IPS-18c (cell line): ENCODE measurements at regions not wholly inside any gene's neighbourhood (a gene's known extent, or its start where the extent isn't known, plus 50 kb on each side); places are given as distances from the start of the nearest gene placed in this dataset.

ENCODE experiments used
- H3K4me3 ChIP-seq: 2 replicates; pipeline ENCODE4 v1.7.0; 2013; ENCODE audit warnings: low read depth, mild to moderate bottlenecking, low read length, moderate library complexity; ENCODE audit not compliant: insufficient read depth
- H3K9me3 ChIP-seq: one replicate; pipeline ENCODE4 v1.6.1; 2013; ENCODE audit warnings: mild to moderate bottlenecking, low read length, moderate library complexity; ENCODE audit not compliant: control insufficient read depth, insufficient read depth

DNA sequence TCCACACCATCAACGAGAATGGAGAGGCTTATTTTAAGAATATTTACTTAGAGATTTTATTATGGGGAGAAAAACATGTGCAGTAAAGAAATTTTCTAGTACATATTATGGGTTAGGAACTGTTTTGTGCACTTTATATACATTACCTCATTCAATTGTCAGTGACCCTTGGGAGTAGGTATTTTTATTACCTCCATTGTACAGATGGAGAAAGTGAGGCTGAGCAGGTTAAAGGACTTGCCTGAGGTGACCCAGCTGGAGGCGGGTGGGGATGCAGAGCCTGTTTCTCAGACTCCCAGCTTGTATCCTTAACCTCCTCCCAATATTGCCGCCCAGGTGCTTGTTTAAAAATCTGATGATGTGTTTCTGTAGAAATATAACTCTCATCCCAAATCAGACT is 356.7 kb downstream of the HRH4 start:
- Histone ChIP-seq H3K4me3 (no peak overlapping the region), H3K9me3 (no peaks in the 10 kb centered on the region)

DNA sequence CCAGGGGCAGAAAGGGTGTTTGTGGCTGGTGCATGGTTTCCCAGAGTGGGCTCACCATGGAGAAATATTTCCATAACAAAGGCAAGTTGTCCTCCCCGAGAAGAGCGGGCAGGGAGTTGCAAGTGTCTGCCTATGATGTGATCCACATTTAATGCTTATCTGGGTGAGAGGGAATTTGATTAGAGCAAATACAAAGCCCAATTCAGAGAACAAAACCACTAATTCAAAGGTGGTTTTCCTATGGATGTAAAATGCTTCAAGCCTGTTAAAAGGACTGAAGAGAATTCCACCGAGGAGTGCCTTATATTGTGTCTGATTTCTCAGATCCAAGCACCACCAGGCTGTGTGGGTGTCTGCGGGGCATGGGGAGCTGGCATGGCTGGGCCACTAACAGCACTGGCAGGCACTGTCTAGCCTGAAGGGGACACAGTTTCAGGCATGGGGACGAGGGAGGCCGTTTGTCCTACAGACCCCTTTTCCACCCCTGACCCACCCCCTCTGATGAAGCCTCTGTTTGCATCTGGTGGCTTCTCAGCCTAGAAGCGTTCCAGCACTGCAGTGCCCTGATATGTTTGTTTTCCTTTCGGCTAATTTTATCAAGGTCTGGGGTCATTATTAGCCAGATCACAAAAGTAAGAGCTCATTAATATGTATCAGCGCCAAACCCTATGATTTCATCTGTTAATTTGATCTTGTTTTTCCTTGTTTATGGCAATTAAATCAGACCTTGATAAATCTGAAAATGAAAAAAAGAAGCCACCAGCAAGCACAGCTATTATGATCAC is 357.3 kb downstream of the HRH4 start:
- Histone ChIP-seq H3K4me3 (no peak overlapping the region), H3K9me3 (no peaks in the 10 kb centered on the region)

DNA sequence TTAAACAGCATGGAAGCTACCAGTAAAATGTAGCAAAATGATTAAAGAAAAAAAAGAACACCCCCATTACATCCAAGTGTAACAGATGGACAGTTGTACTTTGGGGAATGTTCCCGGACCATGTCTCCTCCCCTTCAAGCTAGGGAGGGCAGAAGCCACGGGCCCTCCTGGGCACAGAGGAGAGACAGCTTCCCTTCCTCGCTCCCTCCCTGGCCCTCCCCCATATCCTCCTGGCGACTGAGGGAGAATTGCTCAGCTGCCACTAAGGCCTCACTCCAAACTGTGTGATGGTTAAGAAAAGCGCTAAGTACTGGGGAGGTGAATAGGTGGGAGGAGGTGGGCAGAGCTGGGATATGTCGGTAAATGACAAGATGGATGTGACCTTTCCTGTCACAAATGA is 358.0 kb downstream of the HRH4 start:
- no peak overlapping the region for H3K4me3 ChIP-seq
- no peaks in the 10 kb centered on the region for H3K9me3 ChIP-seq

DNA sequence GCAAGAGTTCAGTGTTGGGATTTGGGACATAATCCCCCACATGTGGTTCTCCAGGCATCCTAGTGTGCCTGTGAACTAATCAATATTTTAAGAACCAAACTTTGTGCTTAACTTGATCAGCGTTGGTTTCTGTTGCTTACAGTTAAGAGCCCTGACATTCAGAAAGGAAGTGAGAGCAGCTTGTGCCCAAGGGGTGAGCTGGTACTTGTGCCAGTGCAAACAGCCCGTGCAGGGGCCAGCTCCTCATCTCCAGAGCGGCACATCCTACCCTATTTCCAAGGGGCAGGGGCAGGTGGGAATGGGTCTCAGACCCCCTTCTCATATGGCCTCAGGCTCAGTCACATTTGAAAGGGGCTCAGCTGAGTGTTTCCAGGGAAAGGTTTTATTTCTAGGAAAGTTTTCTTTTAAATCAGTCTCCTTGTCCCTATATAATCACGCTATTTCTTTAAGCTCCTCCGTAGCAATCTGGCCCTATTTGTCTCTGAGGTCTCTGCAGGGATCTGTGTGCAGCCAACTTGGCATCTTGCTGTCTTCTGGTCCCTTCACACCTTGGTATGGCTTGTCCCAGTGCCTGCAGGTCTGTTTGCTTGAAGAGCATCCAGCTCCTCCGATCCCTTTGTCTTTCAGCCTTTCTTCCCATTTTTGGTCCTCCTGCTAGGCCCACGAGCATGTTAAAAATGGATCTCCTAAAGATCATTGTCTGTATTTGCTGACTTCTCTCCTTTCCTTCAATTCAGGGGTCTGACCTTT is 358.9 kb downstream of the HRH4 start:
- Histone ChIP-seq H3K4me3 (no peak overlapping the region), H3K9me3 (no peaks in the 10 kb centered on the region)

DNA sequence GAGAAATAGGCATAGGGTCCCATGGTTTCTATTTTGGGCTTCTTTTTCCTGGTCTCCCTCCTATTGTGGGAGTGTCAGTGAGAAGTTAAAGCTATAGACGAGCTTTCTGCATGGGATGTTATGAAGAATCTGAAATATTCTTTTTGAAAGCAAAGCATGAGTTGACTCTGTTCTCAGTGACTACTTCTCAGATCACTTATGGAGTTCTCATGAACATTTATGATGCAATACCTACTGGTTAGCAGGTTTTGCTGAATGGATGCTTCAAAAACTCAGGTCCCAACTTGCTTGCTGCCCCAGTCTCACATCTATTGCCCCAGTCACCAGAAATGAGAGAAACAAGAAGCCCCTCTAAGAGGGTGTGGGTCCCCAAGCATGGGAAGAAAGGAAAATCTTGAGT is 365.0 kb downstream of the HRH4 start:
- Histone ChIP-seq H3K9me3 (no peaks in the 10 kb centered on the region), H3K4me3 (no peak overlapping the region)

DNA sequence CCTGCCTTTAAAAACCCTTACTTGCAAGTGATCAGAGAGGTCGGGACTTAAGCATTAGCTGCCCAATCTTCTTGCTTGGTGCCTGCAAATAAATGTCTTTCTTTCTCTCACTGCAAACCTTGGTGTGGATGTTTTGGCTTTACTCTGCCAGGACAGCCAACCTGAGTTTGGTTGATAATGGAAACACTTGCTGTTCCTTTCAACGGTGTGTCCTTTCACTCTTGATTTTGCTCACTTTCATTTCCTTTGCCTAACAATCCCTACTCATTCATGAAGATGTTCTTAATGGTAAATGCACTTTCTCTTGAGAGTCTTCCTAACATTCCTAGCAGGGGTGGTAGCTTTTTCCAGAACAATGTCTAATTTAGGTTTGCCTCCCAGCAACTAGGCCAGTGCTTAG is 366.2 kb downstream of the HRH4 start:
- Histone ChIP-seq H3K4me3 (no peak overlapping the region), H3K9me3 (no peaks in the 10 kb centered on the region)

DNA sequence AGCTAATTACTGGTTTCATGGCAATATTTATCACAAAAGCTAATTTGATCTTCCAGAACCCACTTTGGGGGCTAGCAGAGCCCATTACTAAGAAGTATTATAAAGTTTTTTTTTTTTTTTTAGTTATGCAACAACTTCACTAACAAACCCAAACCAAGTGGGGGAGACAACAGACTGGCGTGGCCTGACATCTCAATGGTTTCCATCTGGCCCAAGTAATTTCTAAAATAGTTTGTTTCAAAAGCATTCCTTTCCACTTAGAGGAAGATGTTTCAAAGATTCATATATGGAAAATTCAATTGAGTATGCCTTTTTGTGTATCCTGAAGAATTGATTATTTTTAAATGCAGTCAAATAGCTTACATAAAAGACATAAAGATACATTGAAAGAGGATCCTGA is 367.1 kb downstream of the HRH4 start:
- Histone ChIP-seq H3K9me3 (no peaks in the 10 kb centered on the region), H3K4me3 (no peak overlapping the region)

DNA sequence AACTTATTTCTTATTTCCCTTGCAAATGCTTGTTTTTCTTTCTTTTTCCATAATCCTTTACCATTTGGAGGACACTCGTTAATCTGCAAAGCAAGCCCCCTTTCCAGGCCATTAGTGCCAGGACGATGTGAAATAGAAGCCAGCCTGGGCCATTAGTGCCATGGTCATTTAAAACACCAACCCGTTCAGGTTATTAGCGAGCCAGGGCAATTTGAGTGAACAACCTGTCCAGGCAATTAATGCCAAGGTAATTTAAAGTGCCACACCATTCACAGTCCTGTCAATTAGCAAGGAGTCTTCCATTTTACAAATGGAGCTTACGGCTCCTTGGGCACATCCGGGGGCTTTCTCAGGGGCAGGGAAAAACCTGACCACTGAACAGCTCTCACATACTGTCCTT is 370.6 kb downstream of the HRH4 start:
- H3K4me3 ChIP-seq: no peak overlapping the region
- H3K9me3 ChIP-seq: no peaks in the 10 kb centered on the region

DNA sequence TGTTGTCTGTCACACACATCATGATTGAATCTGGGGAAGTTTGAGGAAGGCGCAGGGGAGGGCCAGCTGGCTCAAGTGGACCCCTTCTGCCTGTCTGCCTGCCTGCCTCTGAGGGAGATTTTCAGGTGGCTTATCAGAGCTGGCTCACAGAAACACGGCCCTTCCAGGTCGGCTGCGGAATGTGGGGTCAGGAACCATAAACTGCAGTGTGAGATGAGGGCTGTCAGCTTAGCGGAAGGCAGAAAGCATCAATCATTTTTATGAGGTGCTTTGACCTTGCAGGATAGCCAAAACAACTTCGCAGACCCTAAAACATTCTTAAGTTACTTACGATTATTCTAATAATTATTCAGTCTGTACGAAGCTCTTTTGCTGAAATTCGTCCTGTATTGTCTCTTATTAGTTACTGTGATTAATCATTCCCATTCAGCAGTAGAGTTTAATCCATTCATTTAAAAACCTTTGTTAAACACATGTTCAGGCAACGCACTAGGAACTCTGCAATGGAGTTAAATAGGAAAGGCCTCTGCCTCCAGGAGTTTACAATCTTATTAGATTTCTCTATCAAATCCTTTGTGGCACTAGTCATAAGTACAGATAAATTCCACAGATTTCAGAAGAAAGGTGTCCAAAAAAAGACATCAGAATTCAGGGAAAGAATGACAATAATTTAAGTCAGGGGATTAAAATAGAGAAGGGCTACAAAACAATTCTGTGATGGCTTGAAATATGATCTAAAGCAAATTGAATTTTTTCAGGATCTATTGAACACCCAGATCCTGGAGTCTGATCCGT is 371.6 kb downstream of the HRH4 start:
- Histone ChIP-seq H3K9me3 (no peaks in the 10 kb centered on the region), H3K4me3 (no peak overlapping the region)

DNA sequence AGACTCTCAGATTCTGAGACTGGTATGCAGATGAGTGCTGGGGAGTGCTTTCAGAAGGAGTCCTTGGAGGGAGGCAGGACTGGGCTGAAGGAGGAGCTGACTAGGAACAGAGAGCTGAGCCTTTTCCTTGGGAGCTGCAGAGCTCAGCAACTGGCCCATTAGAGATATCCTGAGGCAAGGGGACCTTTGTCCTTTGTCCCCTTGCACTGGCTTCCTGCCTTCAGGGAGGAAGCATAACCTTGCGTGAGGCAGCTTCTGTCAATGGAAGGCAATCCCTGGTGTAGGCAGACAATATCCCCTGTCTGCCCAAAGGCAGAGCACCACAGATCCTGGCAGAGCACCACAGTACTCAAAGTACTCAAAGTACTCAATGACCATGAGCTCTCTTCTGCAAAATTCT is 375.3 kb downstream of the HRH4 start:
- H3K9me3 ChIP-seq: no peaks in the 10 kb centered on the region
- no peak overlapping the region for H3K4me3 ChIP-seq

DNA sequence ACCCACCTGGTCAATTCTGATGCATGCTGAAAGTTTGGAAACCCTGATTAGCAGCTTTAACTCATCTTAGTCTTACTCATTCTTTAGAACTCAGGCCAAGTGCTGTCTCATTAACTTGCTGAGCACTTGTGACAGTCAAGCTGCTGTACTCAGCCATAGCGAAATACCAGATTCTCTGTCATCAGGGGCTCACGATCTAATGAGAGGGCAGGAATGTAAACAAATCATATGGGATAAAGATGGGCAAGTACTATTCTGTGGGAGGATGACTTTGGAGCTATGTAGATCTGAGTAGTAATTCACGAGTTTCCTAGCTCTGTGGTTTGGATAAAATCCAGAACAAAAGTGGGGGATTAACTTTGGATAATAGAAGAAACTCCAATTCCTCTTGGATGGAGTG is 376.6 kb downstream of the HRH4 start:
- no peaks in the 10 kb centered on the region for H3K9me3 ChIP-seq
- H3K4me3 ChIP-seq: no peak overlapping the region

DNA sequence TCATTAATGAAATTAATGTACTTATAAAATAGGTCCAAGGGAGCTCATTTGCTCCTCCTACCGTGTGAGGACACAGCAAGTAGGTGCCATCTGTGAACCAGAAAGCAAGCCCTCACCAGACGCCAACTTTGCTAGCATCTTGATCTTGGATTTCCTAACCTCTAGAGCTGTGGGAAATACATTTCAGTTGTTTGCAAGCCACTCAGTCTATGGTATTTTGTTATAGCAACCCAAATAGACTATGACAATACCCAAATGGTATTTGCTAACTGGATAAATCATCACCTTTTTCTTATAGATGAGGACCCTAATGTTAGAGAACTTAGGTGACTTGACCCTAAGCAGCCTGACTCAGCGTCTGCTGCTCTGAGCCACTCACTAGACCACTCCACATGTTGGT is 379.6 kb downstream of the HRH4 start:
- H3K9me3 ChIP-seq: no peaks in the 10 kb centered on the region
- H3K4me3 ChIP-seq: no peak overlapping the region

DNA sequence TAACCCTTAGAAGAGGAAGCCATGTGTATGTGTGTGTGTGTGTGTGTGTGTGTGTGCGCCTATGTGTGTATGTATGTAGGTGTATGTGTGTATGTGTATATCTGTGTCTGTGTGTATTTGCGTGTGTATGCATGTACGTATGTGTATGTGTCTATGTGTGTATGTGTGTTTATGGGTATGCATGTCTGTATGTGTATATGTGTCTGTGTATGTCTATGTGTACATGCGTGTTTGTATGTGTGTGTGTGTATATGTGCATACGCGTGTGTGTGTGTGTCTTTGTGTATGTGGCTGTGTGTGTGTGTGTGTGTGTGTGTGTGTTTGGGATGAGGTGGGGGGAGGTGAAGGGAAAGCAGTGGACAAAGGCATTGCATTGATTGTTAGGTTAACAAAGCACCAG is 380.2 kb downstream of the HRH4 start:
- H3K4me3 ChIP-seq: no peak overlapping the region
- no peaks in the 10 kb centered on the region for H3K9me3 ChIP-seq

DNA sequence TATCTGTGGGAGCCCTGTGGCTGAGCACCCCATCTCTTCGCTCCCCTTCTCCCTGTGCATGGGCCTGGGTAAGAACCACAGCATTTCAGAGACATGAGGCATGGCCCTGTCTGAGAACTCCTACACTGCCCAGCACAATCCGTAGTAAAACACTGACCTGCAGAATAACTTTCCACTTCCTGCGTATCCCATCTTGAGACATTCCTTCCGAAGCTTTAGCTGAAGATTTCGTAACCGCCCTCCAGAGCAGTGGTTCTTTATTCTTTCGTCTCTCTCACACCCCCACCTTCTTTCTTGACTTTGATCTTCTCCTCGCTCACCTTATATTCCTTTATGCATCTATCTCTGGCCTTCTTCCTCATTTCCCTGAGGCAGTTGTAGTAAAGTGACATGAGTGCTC is 381.1 kb downstream of the HRH4 start:
- Histone ChIP-seq H3K9me3 (no peaks in the 10 kb centered on the region), H3K4me3 (no peak overlapping the region)

DNA sequence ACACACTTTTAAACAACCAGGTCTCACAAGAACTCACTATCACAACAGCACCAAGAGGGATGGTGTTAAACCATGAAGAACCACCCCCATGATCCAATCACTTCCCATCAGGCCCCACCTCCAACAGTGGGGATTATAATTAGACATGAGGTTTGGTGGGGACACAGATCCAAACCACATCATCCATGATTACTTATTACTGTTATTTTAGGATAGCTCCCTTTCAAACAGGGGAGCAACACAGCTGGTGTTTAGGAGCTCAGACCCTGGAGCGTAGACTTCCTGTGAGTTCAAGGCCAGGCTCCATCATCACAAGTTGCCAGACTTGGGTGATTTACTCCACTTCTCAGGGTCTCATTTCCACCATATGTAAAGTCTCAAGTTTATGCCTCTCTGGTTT is 382.7 kb downstream of the HRH4 start:
- no peak overlapping the region for H3K4me3 ChIP-seq
- no peaks in the 10 kb centered on the region for H3K9me3 ChIP-seq

DNA sequence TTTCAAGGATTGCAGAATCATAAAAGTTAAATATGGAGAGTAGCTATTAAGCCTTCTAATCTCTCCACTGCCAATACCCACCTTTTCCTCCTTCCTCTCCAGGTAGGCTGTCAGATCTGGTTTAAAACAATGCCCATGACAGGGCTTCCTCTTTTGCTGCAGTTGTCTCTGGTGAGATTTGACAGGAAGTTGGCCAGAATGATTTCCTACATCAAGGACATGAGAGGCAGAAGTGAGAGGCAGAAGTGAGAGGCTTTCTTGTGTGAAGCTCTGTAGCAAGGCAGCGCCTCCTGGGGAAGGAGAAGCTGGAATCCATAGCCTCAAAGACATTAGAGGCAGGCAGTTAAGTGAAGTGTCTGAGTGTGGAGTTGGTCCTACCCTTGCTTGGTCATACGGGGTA is 385.7 kb downstream of the HRH4 start:
- Histone ChIP-seq H3K9me3 (no peaks in the 10 kb centered on the region), H3K4me3 (no peak overlapping the region)

DNA sequence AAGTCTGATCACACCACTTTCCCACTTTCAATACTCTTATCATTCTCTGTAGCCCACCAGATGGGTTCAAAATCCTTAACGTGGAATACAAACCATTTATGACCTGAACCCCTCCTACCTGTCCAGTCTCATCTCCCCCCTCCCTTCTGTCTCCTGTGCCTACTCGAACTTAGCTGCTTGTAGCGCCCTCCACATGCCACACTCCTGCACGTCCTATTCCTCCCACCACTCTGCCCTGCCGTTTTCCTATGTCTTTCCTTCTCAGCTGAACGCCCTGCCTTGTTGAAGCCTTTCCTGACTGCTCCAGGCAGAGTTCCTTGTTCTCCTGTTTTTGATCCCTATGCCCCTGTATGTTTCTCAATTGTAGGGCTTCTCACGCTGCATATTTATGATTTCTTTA is 390.1 kb downstream of the HRH4 start:
- H3K9me3 ChIP-seq: no peaks in the 10 kb centered on the region

DNA sequence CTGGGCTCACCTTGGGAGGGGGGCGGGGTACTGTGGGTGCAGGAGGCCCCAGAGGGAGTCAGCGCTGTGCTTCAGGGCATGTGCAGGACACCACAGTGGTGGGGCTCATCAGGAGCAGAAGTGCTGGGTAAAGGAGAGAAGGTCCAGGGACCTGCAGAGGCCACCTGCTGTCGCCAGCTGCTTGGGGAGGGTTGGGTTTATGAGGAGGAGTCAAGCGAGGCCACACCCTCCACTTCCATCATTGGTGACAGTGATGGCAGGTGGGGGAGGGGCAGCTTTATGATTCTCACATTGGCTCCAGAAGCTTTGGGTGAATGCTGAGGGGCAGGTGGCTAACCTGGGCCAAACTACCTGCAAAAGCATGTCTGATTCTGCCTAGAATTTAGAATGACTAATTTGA is 392.6 kb downstream of the HRH4 start:
- no peaks in the 10 kb centered on the region for H3K9me3 ChIP-seq
- H3K4me3 ChIP-seq: no peak overlapping the region

More for the DNA sequence above, 390.1 kb downstream of the HRH4 start:
- no peak overlapping the region for H3K4me3 ChIP-seq
